ENCODE measurements at regions not wholly inside any gene's neighbourhood (a gene's known extent, or its start where the extent isn't known, plus 50 kb on each side); places are given as distances from the start of the nearest gene placed in this dataset.
A peak's percentile ranks its signal among the peaks of the same experiment; 100 is the strongest.

- H3K9ac ChIP-seq (ENCODE audit: extremely low read depth, low read length, poor library complexity, severe bottlenecking): no peak overlapping the region
- no peak overlapping the region for H3K4me3 ChIP-seq (ENCODE audit: low read length)
- no peak for DNase-seq
- Mint-ChIP-seq H3K27ac (no peak overlapping the region), H3K36me3 (ENCODE audit: low read depth) (no peaks in the 10 kb centered on the region), H3K9me3 (no peaks in the 10 kb centered on the region), H3K4me3 (no peak overlapping the region), H3K4me1 (no peaks in the 10 kb centered on the region), H3K27me3 (ENCODE audit: insufficient read depth) (peaks cover 76% of the 10 kb centered on the region)
- no peak overlapping the region for H3K27ac ChIP-seq (ENCODE audit: low read depth, low read length)
- H3K4me1 ChIP-seq (ENCODE audit: control insufficient read depth, insufficient read depth, low read length): no peaks in the 10 kb centered on the region
- WGBS, 2 experiments (ENCODE audit: insufficient coverage in 1 of 2, insufficient read length in 1 of 2): 74% methylated on average over 3 of the region's 3 CpGs; no CpG with 5 or more reads in 1 of the 2 experiments
- TF ChIP-seq CTCF (conservative IDR thresholded peaks at IDR 0.05): no peak
- no peaks in the 10 kb centered on the region for H3K36me3 ChIP-seq (ENCODE audit: control insufficient read depth, insufficient read depth, low read length)
- no peaks in the 10 kb centered on the region for H3K9me3 ChIP-seq (ENCODE audit: control insufficient read depth, low read length)
- H3K27me3 ChIP-seq (ENCODE audit: control insufficient read depth, insufficient read depth, low read length, poor library complexity, severe bottlenecking): peaks cover 58% of the 10 kb centered on the region
Observed at GRCh38 chr13:53357582-53357981, 329.0 kb downstream of the OLFM4 start.

GRCh38 chr13:53368948-53369347 is 340.3 kb downstream of the OLFM4 start:
- DNase-seq: no peak
- Mint-ChIP-seq H3K27ac (no peak overlapping the region), H3K4me1 (peaks cover 9% of the 10 kb centered on the region), H3K36me3 (ENCODE audit: low read depth) (no peaks in the 10 kb centered on the region), H3K9me3 (no peaks in the 10 kb centered on the region), H3K4me3 (no peak overlapping the region), H3K27me3 (ENCODE audit: insufficient read depth) (peaks cover 16% of the 10 kb centered on the region)
- Histone ChIP-seq H3K27me3 (ENCODE audit: control insufficient read depth, insufficient read depth, low read length, poor library complexity, severe bottlenecking) (peaks cover 34% of the 10 kb centered on the region), H3K36me3 (ENCODE audit: control insufficient read depth, insufficient read depth, low read length) (no peaks in the 10 kb centered on the region), H3K9ac (ENCODE audit: extremely low read depth, low read length, poor library complexity, severe bottlenecking) (no peak overlapping the region), H3K4me1 (ENCODE audit: control insufficient read depth, insufficient read depth, low read length) (no peaks in the 10 kb centered on the region), H3K4me3 (ENCODE audit: low read length) (no peak overlapping the region), H3K9me3 (ENCODE audit: control insufficient read depth, low read length) (no peaks in the 10 kb centered on the region), H3K27ac (ENCODE audit: low read depth, low read length) (no peak overlapping the region)
- 50% methylated on average over 1 of the region's 2 CpGs; no CpG with 5 or more reads in 1 of the 2 experiments for WGBS, 2 experiments (ENCODE audit: insufficient coverage in 1 of 2, insufficient read length in 1 of 2)
- peak; percentile 68 for TF ChIP-seq CTCF (conservative IDR thresholded peaks at IDR 0.05)

GRCh38 chr13:53379485-53379884 is 350.9 kb downstream of the OLFM4 start:
- H3K9ac ChIP-seq (ENCODE audit: extremely low read depth, low read length, poor library complexity, severe bottlenecking): no peak overlapping the region
- WGBS, 2 experiments (ENCODE audit: insufficient coverage in 1 of 2, insufficient read length in 1 of 2): 100% methylated on average over 1 of the region's 1 CpG; no CpG with 5 or more reads in 1 of the 2 experiments
- no peak for TF ChIP-seq CTCF (conservative IDR thresholded peaks at IDR 0.05)
- no peaks in the 10 kb centered on the region for H3K4me1 Mint-ChIP-seq
- H3K4me3 Mint-ChIP-seq: no peak overlapping the region
- H3K9me3 Mint-ChIP-seq: no peaks in the 10 kb centered on the region
- H3K4me3 ChIP-seq (ENCODE audit: low read length): no peak overlapping the region
- no peak for DNase-seq
- H3K27me3 Mint-ChIP-seq (ENCODE audit: insufficient read depth): peaks cover 6% of the 10 kb centered on the region
- no peak overlapping the region for H3K27ac Mint-ChIP-seq
- no peak overlapping the region for H3K27ac ChIP-seq (ENCODE audit: low read depth, low read length)
- H3K36me3 ChIP-seq (ENCODE audit: control insufficient read depth, insufficient read depth, low read length): no peaks in the 10 kb centered on the region
- H3K27me3 ChIP-seq (ENCODE audit: control insufficient read depth, insufficient read depth, low read length, poor library complexity, severe bottlenecking): peaks cover 3% of the 10 kb centered on the region
- no peaks in the 10 kb centered on the region for H3K4me1 ChIP-seq (ENCODE audit: control insufficient read depth, insufficient read depth, low read length)
- H3K36me3 Mint-ChIP-seq (ENCODE audit: low read depth): no peaks in the 10 kb centered on the region
- no peaks in the 10 kb centered on the region for H3K9me3 ChIP-seq (ENCODE audit: control insufficient read depth, low read length)
